Astrocyte (in vitro differentiated cells and primary cell): ENCODE measurements at regions not wholly inside any gene's neighbourhood (a gene's known extent, or its start where the extent isn't known, plus 50 kb on each side); places are given as distances from the start of the nearest gene placed in this dataset.

Experiments used
- DNase-seq: peaks from one replicate; pipeline ENCODE4 v3.0.0-alpha.2; 2010; ENCODE audit warnings: low read depth
- FAIRE-seq: peaks from 2 replicates; lab custom pipeline; 2011; peaks lifted over from hg19 to GRCh38; lab: Jason Lieb, UNC
- H2AFZ ChIP-seq: 2 replicates; pipeline ENCODE4 v1.6.0; 2012; ENCODE audit warnings: low read depth, low read length, inconsistent platforms
- H3K27ac ChIP-seq: 2 replicates; pipeline ENCODE4 v1.5.1; 2011; ENCODE audit warnings: low read depth, low read length, inconsistent platforms
- H3K27me3 ChIP-seq: 2 replicates; pipeline ENCODE4 v1.6.0; 2011; ENCODE audit warnings: low read length, inconsistent platforms; ENCODE audit not compliant: insufficient read depth
- H3K36me3 ChIP-seq: 2 replicates; pipeline ENCODE4 v1.5.1; 2011; ENCODE audit warnings: low read length, inconsistent platforms; ENCODE audit not compliant: insufficient read depth
- H3K4me1 ChIP-seq: 2 replicates; pipeline ENCODE4 v1.5.1; 2011; ENCODE audit warnings: low read length, inconsistent platforms; ENCODE audit not compliant: insufficient read depth
- H3K4me2 ChIP-seq: 2 replicates; pipeline ENCODE4 v1.6.0; 2012; ENCODE audit warnings: low read length, inconsistent platforms
- H3K4me3 ChIP-seq: 2 replicates; pipeline ENCODE4 v1.5.1; 2011; ENCODE audit warnings: low read depth, mild to moderate bottlenecking, low read length, inconsistent platforms; ENCODE audit not compliant: insufficient read depth
- H3K79me2 ChIP-seq: 2 replicates; pipeline ENCODE4 v1.6.0; 2012; ENCODE audit warnings: mild to moderate bottlenecking, low read length, inconsistent platforms; ENCODE audit not compliant: insufficient read depth
- H3K9ac ChIP-seq: 2 replicates; pipeline ENCODE4 v1.6.0; 2012; ENCODE audit warnings: mild to moderate bottlenecking, low read length, inconsistent platforms
- H3K9me3 ChIP-seq: 2 replicates; pipeline ENCODE4 v1.5.1; 2012; ENCODE audit warnings: low read depth, mild to moderate bottlenecking, low read length, inconsistent platforms; ENCODE audit not compliant: insufficient read depth
- H4K20me1 ChIP-seq: 2 replicates; pipeline ENCODE4 v1.6.0; 2012; ENCODE audit warnings: low read length, inconsistent platforms; ENCODE audit not compliant: insufficient read depth
- H3K27ac Mint-ChIP-seq: one replicate; pipeline ENCODE4 v1.8.0; 2021; ENCODE audit warnings: mild to moderate bottlenecking, mixed read lengths; ENCODE audit not compliant: unreplicated experiment
- H3K27me3 Mint-ChIP-seq: one replicate; pipeline ENCODE4 v1.8.0; 2021; ENCODE audit warnings: low read depth, mixed read lengths; ENCODE audit not compliant: unreplicated experiment
- H3K36me3 Mint-ChIP-seq: one replicate; pipeline ENCODE4 v1.8.0; 2021; ENCODE audit warnings: low read depth, mixed read lengths; ENCODE audit not compliant: unreplicated experiment
- H3K4me1 Mint-ChIP-seq: one replicate; pipeline ENCODE4 v1.8.0; 2021; ENCODE audit warnings: low read depth, mixed read lengths; ENCODE audit not compliant: unreplicated experiment
- H3K4me3 Mint-ChIP-seq: one replicate; pipeline ENCODE4 v1.8.0; 2021; ENCODE audit warnings: mild to moderate bottlenecking, moderate library complexity, mixed read lengths; ENCODE audit not compliant: unreplicated experiment
- H3K9me3 Mint-ChIP-seq: one replicate; pipeline ENCODE4 v1.8.0; 2021; ENCODE audit warnings: mild to moderate bottlenecking, mixed read lengths; ENCODE audit not compliant: unreplicated experiment
- EZH2 ChIP-seq: IDR thresholded peaks from 2 replicates; pipeline ENCODE4 v1.6.1; 2012; ENCODE audit warnings: mild to moderate bottlenecking, low read length, inconsistent platforms; ENCODE audit not compliant: insufficient read depth
- TF ChIP-seq, protein P1 (sequence below): IDR thresholded peaks from 2 replicates; pipeline ENCODE4 v1.5.1; 2011; ENCODE audit warnings: low read depth, mild to moderate bottlenecking, inconsistent platforms, low read length, moderate library complexity; ENCODE audit not compliant: insufficient read depth

DNA sequence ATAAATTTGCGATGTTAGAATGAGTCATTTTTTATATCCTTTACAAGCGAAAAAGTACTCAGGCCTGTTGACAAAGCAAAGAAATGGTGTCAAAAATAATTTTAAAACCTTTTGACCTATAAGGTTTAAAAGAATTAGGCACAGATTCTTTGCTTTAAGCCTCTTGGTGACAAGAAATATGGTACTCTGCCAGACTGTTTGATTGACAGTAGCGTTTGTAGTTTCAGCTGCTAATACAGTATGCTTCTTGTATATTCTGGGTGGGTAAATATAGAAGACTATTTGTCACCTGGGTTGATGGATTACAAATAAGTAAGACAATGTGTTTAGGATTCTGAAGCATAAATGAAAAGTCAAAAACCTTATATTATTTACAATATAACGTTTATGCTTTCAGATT is 193.1 kb upstream of the PITX2 start:
- Histone ChIP-seq H2AFZ (no peak overlapping the region), H3K27me3 (no peaks in the 10 kb centered on the region), H3K27ac (no peak overlapping the region), H3K4me3 (no peak overlapping the region), H3K9me3 (no peaks in the 10 kb centered on the region), H3K4me1 (no peaks in the 10 kb centered on the region), H4K20me1 (no peaks in the 10 kb centered on the region), H3K4me2 (no peak overlapping the region), H3K79me2 (no peaks in the 10 kb centered on the region), H3K36me3 (no peaks in the 10 kb centered on the region), H3K9ac (no peak overlapping the region)
- H3K27me3 Mint-ChIP-seq, result no peaks in the 10 kb centered on the region
- no peak for DNase-seq
- TF ChIP-seq EZH2, result no peak
- TF ChIP-seq, protein P1, sequence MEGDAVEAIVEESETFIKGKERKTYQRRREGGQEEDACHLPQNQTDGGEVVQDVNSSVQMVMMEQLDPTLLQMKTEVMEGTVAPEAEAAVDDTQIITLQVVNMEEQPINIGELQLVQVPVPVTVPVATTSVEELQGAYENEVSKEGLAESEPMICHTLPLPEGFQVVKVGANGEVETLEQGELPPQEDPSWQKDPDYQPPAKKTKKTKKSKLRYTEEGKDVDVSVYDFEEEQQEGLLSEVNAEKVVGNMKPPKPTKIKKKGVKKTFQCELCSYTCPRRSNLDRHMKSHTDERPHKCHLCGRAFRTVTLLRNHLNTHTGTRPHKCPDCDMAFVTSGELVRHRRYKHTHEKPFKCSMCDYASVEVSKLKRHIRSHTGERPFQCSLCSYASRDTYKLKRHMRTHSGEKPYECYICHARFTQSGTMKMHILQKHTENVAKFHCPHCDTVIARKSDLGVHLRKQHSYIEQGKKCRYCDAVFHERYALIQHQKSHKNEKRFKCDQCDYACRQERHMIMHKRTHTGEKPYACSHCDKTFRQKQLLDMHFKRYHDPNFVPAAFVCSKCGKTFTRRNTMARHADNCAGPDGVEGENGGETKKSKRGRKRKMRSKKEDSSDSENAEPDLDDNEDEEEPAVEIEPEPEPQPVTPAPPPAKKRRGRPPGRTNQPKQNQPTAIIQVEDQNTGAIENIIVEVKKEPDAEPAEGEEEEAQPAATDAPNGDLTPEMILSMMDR, result no peak
- H3K4me1 Mint-ChIP-seq, result no peaks in the 10 kb centered on the region
- no peak for FAIRE-seq
- no peak overlapping the region for H3K4me3 Mint-ChIP-seq
- no peaks in the 10 kb centered on the region for H3K36me3 Mint-ChIP-seq
- no peaks in the 10 kb centered on the region for H3K9me3 Mint-ChIP-seq
- no peak overlapping the region for H3K27ac Mint-ChIP-seq

DNA sequence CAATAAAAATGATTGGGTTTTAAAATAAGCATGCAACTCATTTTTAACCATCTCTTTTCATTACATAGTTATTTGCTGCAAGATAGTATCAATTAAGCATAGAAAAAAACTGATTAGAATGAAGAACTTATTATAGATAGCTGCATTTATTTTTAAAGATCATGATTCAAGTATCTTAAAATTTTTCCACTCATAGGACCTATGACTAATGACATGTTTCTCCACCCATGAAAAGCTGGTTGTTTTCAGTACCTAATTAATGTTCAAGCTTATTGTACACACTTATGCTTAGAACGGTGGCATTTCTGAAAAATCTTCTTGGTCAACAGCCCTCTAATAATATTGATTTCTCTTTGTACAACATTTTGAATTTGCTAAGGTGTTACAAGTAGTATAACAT is 193.5 kb upstream of the PITX2 start:
- Histone ChIP-seq H3K4me1 (no peaks in the 10 kb centered on the region), H3K9ac (no peak overlapping the region), H3K36me3 (no peaks in the 10 kb centered on the region), H3K79me2 (no peaks in the 10 kb centered on the region), H2AFZ (no peak overlapping the region), H4K20me1 (no peaks in the 10 kb centered on the region), H3K4me3 (no peak overlapping the region), H3K27ac (no peak overlapping the region), H3K9me3 (no peaks in the 10 kb centered on the region), H3K27me3 (no peaks in the 10 kb centered on the region), H3K4me2 (no peak overlapping the region)
- TF ChIP-seq, protein P1, result no peak
- TF ChIP-seq EZH2, result no peak
- H3K27me3 Mint-ChIP-seq, result no peaks in the 10 kb centered on the region
- no peak overlapping the region for H3K4me3 Mint-ChIP-seq
- DNase-seq (no peak), FAIRE-seq (no peak)
- no peak overlapping the region for H3K27ac Mint-ChIP-seq
- no peaks in the 10 kb centered on the region for H3K36me3 Mint-ChIP-seq
- H3K9me3 Mint-ChIP-seq, result no peaks in the 10 kb centered on the region
- no peaks in the 10 kb centered on the region for H3K4me1 Mint-ChIP-seq

DNA sequence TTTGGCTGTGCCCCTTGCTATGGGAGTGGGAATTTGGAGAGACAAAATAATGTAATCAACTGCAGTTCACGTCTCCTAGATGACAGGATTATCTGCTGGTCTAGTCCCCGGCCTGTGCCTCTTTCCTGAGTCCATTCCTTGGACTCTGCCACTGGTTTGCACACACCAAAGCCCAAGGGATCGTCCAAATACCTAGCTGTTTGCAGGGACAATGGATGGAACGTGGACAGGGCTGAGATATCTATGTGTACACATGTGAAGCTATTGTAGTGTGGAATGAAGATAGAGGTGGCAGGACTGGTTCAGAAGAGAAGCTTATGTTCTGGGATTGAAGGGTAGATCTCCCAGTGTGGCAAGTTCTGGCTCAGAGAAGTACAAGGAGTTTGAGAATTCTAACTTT is 198.3 kb upstream of the PITX2 start:
- Histone ChIP-seq H3K4me1 (no peaks in the 10 kb centered on the region), H2AFZ (no peak overlapping the region), H3K9ac (no peak overlapping the region), H3K79me2 (no peaks in the 10 kb centered on the region), H3K4me2 (no peak overlapping the region), H3K9me3 (no peaks in the 10 kb centered on the region), H4K20me1 (no peaks in the 10 kb centered on the region), H3K4me3 (no peak overlapping the region), H3K27ac (no peak overlapping the region), H3K27me3 (no peaks in the 10 kb centered on the region), H3K36me3 (no peaks in the 10 kb centered on the region)
- Mint-ChIP-seq H3K27ac (no peak overlapping the region), H3K9me3 (peaks cover 3% of the 10 kb centered on the region), H3K27me3 (no peaks in the 10 kb centered on the region), H3K36me3 (no peaks in the 10 kb centered on the region), H3K4me1 (no peaks in the 10 kb centered on the region), H3K4me3 (no peak overlapping the region)
- DNase-seq, result no peak
- TF ChIP-seq, protein P1, result no peak
- TF ChIP-seq EZH2, result no peak
- FAIRE-seq, result no peak
